ENCODE measurements at regions not wholly inside any gene's neighbourhood (a gene's known extent, or its start where the extent isn't known, plus 50 kb on each side); places are given as distances from the start of the nearest gene placed in this dataset.
A peak's percentile ranks its signal among the peaks of the same experiment; 100 is the strongest.
"Not testable (repeated sequence)": the region's sequence is repeated elsewhere in the genome, so short reads cannot be mapped to it uniquely, and the experiment has no call there.

GRCh38 chr5:124527220-124527991 is 219.0 kb downstream of the ZNF608 start:
- Histone ChIP-seq H3K4me3 (no peak overlapping the region), H3K9me3 (no peaks in the 10 kb centered on the region), H3K4me1 (no peaks in the 10 kb centered on the region), H3K36me3 (no peaks in the 10 kb centered on the region), H3K27ac (no peak overlapping the region), H3K27me3 (ENCODE audit: low read depth) (no peaks in the 10 kb centered on the region)
- intact Hi-C loops (cut with DNase I) = no loop called here
- ATAC-seq = peak in 1 of 2 donors; percentile 11
- no peak for DNase-seq
- TF ChIP-seq CTCF (IDR thresholded peaks at IDR 0.05) = no peak

GRCh38 chr5:124526079-124526478 is 220.4 kb downstream of the ZNF608 start:
- H3K4me3 ChIP-seq; H3K4me1 ChIP-seq; ATAC-seq; DNase-seq; H3K9me3 ChIP-seq; H3K27ac ChIP-seq; H3K36me3 ChIP-seq; intact Hi-C loops (cut with DNase I); H3K27me3 ChIP-seq (ENCODE audit: low read depth): not testable (repeated sequence)

- intact Hi-C loops (cut with DNase I) = no loop called here
- H3K27me3 ChIP-seq (ENCODE audit: low read depth) = no peaks in the 10 kb centered on the region
- no peaks in the 10 kb centered on the region for H3K9me3 ChIP-seq
- no peaks in the 10 kb centered on the region for H3K36me3 ChIP-seq
- ATAC-seq = no peak
- no peak overlapping the region for H3K4me3 ChIP-seq
- H3K27ac ChIP-seq = no peak overlapping the region
- H3K4me1 ChIP-seq = peaks cover under 1% of the 10 kb centered on the region
- no peak for DNase-seq
- no peak for TF ChIP-seq CTCF (IDR thresholded peaks at IDR 0.05)
Measured at GRCh38 chr5:124524552-124525232, 221.7 kb downstream of the ZNF608 start.

GRCh38 chr5:124523897-124524296 is 222.5 kb downstream of the ZNF608 start:
- DNase-seq (no peak), ATAC-seq (no peak)
- no peak for TF ChIP-seq CTCF (IDR thresholded peaks at IDR 0.05)
- Histone ChIP-seq H3K27ac (no peak overlapping the region), H3K9me3 (no peaks in the 10 kb centered on the region), H3K4me1 (peaks cover 7% of the 10 kb centered on the region), H3K27me3 (ENCODE audit: low read depth) (no peaks in the 10 kb centered on the region), H3K4me3 (no peak overlapping the region), H3K36me3 (no peaks in the 10 kb centered on the region)
- intact Hi-C loops (cut with DNase I) = no loop called here

GRCh38 chr5:124522992-124523391 is 223.4 kb downstream of the ZNF608 start:
- ATAC-seq (no peak), DNase-seq (no peak)
- no peak overlapping the region for H3K27ac ChIP-seq
- peaks cover 7% of the 10 kb centered on the region for H3K4me1 ChIP-seq
- intact Hi-C loops (cut with DNase I) = no loop called here
- no peak for TF ChIP-seq CTCF (IDR thresholded peaks at IDR 0.05)
- H3K36me3 ChIP-seq = no peaks in the 10 kb centered on the region
- H3K9me3 ChIP-seq = no peaks in the 10 kb centered on the region
- H3K27me3 ChIP-seq (ENCODE audit: low read depth) = no peaks in the 10 kb centered on the region
- no peak overlapping the region for H3K4me3 ChIP-seq
